ENCODE measurements at regions not wholly inside any gene's neighbourhood (a gene's known extent, or its start where the extent isn't known, plus 50 kb on each side); places are given as distances from the start of the nearest gene placed in this dataset.

GRCh38 chr4:19152264-19152663, 1099.4 kb upstream of the SLIT2 start:
- TF ChIP-seq, protein P1, sequence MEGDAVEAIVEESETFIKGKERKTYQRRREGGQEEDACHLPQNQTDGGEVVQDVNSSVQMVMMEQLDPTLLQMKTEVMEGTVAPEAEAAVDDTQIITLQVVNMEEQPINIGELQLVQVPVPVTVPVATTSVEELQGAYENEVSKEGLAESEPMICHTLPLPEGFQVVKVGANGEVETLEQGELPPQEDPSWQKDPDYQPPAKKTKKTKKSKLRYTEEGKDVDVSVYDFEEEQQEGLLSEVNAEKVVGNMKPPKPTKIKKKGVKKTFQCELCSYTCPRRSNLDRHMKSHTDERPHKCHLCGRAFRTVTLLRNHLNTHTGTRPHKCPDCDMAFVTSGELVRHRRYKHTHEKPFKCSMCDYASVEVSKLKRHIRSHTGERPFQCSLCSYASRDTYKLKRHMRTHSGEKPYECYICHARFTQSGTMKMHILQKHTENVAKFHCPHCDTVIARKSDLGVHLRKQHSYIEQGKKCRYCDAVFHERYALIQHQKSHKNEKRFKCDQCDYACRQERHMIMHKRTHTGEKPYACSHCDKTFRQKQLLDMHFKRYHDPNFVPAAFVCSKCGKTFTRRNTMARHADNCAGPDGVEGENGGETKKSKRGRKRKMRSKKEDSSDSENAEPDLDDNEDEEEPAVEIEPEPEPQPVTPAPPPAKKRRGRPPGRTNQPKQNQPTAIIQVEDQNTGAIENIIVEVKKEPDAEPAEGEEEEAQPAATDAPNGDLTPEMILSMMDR (IDR thresholded peaks at IDR 0.05; ENCODE audit: partially characterized antibody, unreplicated experiment), result no peak
- DNase-seq, result no peak
- Mint-ChIP-seq H3K27ac (ENCODE audit: unreplicated experiment) (no peak overlapping the region), H3K27me3 (ENCODE audit: unreplicated experiment) (no peaks in the 10 kb centered on the region), H3K4me1 (ENCODE audit: low read depth, unreplicated experiment) (no peaks in the 10 kb centered on the region), H3K9me3 (ENCODE audit: unreplicated experiment) (peaks cover 2% of the 10 kb centered on the region), H3K4me3 (ENCODE audit: unreplicated experiment) (no peak overlapping the region), H3K36me3 (ENCODE audit: unreplicated experiment) (peaks cover 16% of the 10 kb centered on the region)

DNA sequence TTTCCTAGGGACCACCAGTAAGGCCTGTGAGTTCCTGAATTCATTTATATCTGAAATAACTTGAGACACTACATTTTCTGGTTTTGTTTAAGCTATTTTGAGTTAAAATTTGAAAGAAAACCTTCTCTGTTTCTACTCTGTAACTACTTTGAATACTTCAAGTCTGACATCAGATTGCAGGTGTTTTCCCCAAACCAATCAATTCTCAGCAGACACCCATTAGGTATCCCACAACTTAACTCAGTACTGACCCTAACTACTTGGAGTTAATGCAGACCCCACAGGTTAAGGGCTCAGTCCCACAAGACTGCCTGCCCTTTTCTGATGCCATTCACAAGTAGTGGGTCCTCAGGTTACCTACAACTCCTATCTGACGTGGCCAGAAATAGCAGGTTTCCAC, 1100.0 kb upstream of the SLIT2 start:
- Mint-ChIP-seq H3K36me3 (ENCODE audit: unreplicated experiment) (peaks cover 16% of the 10 kb centered on the region), H3K4me3 (ENCODE audit: unreplicated experiment) (no peak overlapping the region), H3K9me3 (ENCODE audit: unreplicated experiment) (peaks cover 2% of the 10 kb centered on the region), H3K27ac (ENCODE audit: unreplicated experiment) (no peak overlapping the region), H3K4me1 (ENCODE audit: low read depth, unreplicated experiment) (no peaks in the 10 kb centered on the region), H3K27me3 (ENCODE audit: unreplicated experiment) (no peaks in the 10 kb centered on the region)
- DNase-seq, result no peak
- TF ChIP-seq, protein P1 (IDR thresholded peaks at IDR 0.05; ENCODE audit: partially characterized antibody, unreplicated experiment), result no peak

GRCh38 chr4:19146038-19146437, 1105.7 kb upstream of the SLIT2 start:
- H3K27ac Mint-ChIP-seq (ENCODE audit: unreplicated experiment), result no peak overlapping the region
- peaks cover 2% of the 10 kb centered on the region for H3K27me3 Mint-ChIP-seq (ENCODE audit: unreplicated experiment)
- TF ChIP-seq, protein P1 (IDR thresholded peaks at IDR 0.05; ENCODE audit: partially characterized antibody, unreplicated experiment), result no peak
- H3K9me3 Mint-ChIP-seq (ENCODE audit: unreplicated experiment), result no peaks in the 10 kb centered on the region
- DNase-seq, result no peak
- no peaks in the 10 kb centered on the region for H3K4me1 Mint-ChIP-seq (ENCODE audit: low read depth, unreplicated experiment)
- no peak overlapping the region for H3K4me3 Mint-ChIP-seq (ENCODE audit: unreplicated experiment)
- H3K36me3 Mint-ChIP-seq (ENCODE audit: unreplicated experiment), result no peaks in the 10 kb centered on the region

- TF ChIP-seq, protein P1 (IDR thresholded peaks at IDR 0.05; ENCODE audit: partially characterized antibody, unreplicated experiment), result no peak
- H3K4me3 Mint-ChIP-seq (ENCODE audit: unreplicated experiment), result no peak overlapping the region
- DNase-seq, result no peak
Observed at GRCh38 chr4:19135895-19136633, 1114.5 kb upstream of the LCORL start.

DNA sequence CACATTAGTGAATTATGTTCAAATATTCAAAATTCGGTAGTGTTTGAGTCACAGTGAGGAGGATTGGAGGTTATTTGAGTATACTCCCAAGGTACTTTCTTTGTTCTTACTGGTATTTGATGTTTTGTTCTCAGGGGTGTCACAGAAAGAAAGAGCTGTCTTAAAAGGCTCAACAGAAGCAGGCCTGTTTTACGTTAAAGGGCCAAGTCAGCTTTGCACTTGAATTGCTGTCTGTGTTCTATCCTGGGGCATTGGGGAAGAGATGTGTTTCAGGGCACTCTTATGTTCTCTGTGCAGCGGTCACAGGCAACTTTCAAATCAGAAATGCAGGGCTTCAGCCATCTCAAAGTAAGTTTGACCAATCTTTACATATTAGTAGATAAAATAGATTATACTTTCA, 1113.1 kb upstream of the LCORL start:
- Mint-ChIP-seq H3K27me3 (ENCODE audit: unreplicated experiment) (no peaks in the 10 kb centered on the region), H3K4me1 (ENCODE audit: low read depth, unreplicated experiment) (no peaks in the 10 kb centered on the region), H3K36me3 (ENCODE audit: unreplicated experiment) (no peaks in the 10 kb centered on the region), H3K9me3 (ENCODE audit: unreplicated experiment) (no peaks in the 10 kb centered on the region), H3K27ac (ENCODE audit: unreplicated experiment) (no peak overlapping the region), H3K4me3 (ENCODE audit: unreplicated experiment) (no peak overlapping the region)
- TF ChIP-seq, protein P1 (IDR thresholded peaks at IDR 0.05; ENCODE audit: partially characterized antibody, unreplicated experiment), result no peak
- no peak for DNase-seq

More at GRCh38 chr4:19135895-19136633, 1114.5 kb upstream of the LCORL start:
- no peaks in the 10 kb centered on the region for H3K36me3 Mint-ChIP-seq (ENCODE audit: unreplicated experiment)
- peaks cover 1% of the 10 kb centered on the region for H3K9me3 Mint-ChIP-seq (ENCODE audit: unreplicated experiment)
- H3K4me1 Mint-ChIP-seq (ENCODE audit: low read depth, unreplicated experiment), result no peaks in the 10 kb centered on the region
- H3K27me3 Mint-ChIP-seq (ENCODE audit: unreplicated experiment), result no peaks in the 10 kb centered on the region
- no peak overlapping the region for H3K27ac Mint-ChIP-seq (ENCODE audit: unreplicated experiment)

All from glutamatergic neuron (in vitro differentiated cells).